Keratinocyte (primary cell): ENCODE measurements at regions not wholly inside any gene's neighbourhood (a gene's known extent, or its start where the extent isn't known, plus 50 kb on each side); places are given as distances from the start of the nearest gene placed in this dataset.
A peak's percentile ranks its signal among the peaks of the same experiment; 100 is the strongest.

Source experiments
- DNase-seq: peaks from one replicate; pipeline ENCODE4 v3.0.0-alpha.2; 2011; ENCODE audit warnings: low read depth, missing footprints, low spot score
- FAIRE-seq: peaks from 2 replicates; lab custom pipeline; 2011; peaks lifted over from hg19 to GRCh38; lab: Jason Lieb, UNC
- H2AFZ ChIP-seq: 2 replicates; pipeline ENCODE4 v1.6.0; 2012; ENCODE audit warnings: low read length, control low read depth, inconsistent platforms; ENCODE audit not compliant: control insufficient read depth
- H3K27ac ChIP-seq: 2 replicates; pipeline ENCODE4 v1.5.1; 2011; ENCODE audit warnings: low read length; ENCODE audit not compliant: control insufficient read depth, insufficient read depth
- H3K27me3 ChIP-seq: 3 replicates; pipeline ENCODE4 v1.6.0; 2011; ENCODE audit warnings: low read length; ENCODE audit not compliant: control insufficient read depth, insufficient read depth; ENCODE audit errors: extremely low read depth
- H3K36me3 ChIP-seq, 2 experiments: 2 replicates in 1 of 2; 3 replicates in 1 of 2; pipeline ENCODE4 v1.5.1; 2011; ENCODE audit warnings: low read length in 2 of 2, mild to moderate bottlenecking in 1 of 2; ENCODE audit not compliant: control insufficient read depth in 2 of 2, insufficient read depth in 2 of 2; ENCODE audit errors: extremely low read depth in 1 of 2
- H3K4me1 ChIP-seq: 3 replicates; pipeline ENCODE4 v1.5.1; 2011; ENCODE audit warnings: low read length; ENCODE audit not compliant: control insufficient read depth, insufficient read depth; ENCODE audit errors: extremely low read depth
- H3K4me2 ChIP-seq: 3 replicates; pipeline ENCODE4 v1.6.0; 2011; ENCODE audit warnings: low read depth, low read length; ENCODE audit not compliant: control insufficient read depth, insufficient read depth; ENCODE audit errors: extremely low read depth
- H3K4me3 ChIP-seq, 3 experiments: fragments of 200-600 bp in 1 of 3; sonication (generic) in 1 of 3; 2 replicates in 2 of 3; 3 replicates in 1 of 3; pipeline ENCODE4 v1.5.1; 2011 to 2016; ENCODE audit warnings: low read length in 3 of 3, mild to moderate bottlenecking in 3 of 3, control low read depth in 2 of 3, inconsistent platforms in 1 of 3, low read depth in 1 of 3, mixed read lengths in 1 of 3, mixed run types in 1 of 3, moderate library complexity in 1 of 3; ENCODE audit not compliant: control insufficient read depth in 2 of 3, insufficient read depth in 2 of 3; ENCODE audit errors: extremely low read depth in 1 of 3
- H3K79me2 ChIP-seq: 2 replicates; pipeline ENCODE4 v1.6.0; 2012; ENCODE audit warnings: low read length; ENCODE audit not compliant: control insufficient read depth, insufficient read depth
- H3K9ac ChIP-seq: 3 replicates; pipeline ENCODE4 v1.6.0; 2011; ENCODE audit warnings: low read length; ENCODE audit not compliant: control insufficient read depth, insufficient read depth; ENCODE audit errors: extremely low read depth
- H3K9me1 ChIP-seq: 3 replicates; pipeline ENCODE4 v1.6.0; 2011; ENCODE audit warnings: low read length; ENCODE audit not compliant: control insufficient read depth, insufficient read depth; ENCODE audit errors: extremely low read depth
- H3K9me3 ChIP-seq: 2 replicates; pipeline ENCODE4 v1.5.1; 2012; ENCODE audit warnings: low read depth, low read length; ENCODE audit not compliant: control insufficient read depth
- H4K20me1 ChIP-seq: 3 replicates; pipeline ENCODE4 v1.6.0; 2011; ENCODE audit warnings: low read length; ENCODE audit not compliant: control insufficient read depth, insufficient read depth; ENCODE audit errors: extremely low read depth
- CTCF ChIP-seq, 3 experiments: IDR thresholded peaks in 1 of 3; conservative IDR thresholded peaks in 1 of 3; optimal IDR thresholded peaks in 1 of 3; 2 replicates in 2 of 3; 3 replicates in 1 of 3; pipeline versions ENCODE3 to v1.5.1; 2011; ENCODE audit warnings: low read length in 3 of 3, mild to moderate bottlenecking in 3 of 3, moderate library complexity in 2 of 3, control low read depth in 1 of 3, inconsistent platforms in 1 of 3; ENCODE audit not compliant: insufficient read depth in 2 of 3; ENCODE audit errors: extremely low read depth in 1 of 3
- EZH2 ChIP-seq: IDR thresholded peaks from one replicate; pipeline ENCODE4 v1.6.1; 2012; ENCODE audit warnings: inconsistent platforms, mild to moderate bottlenecking, low read length, moderate library complexity
- dilution Hi-C: fragments of 300-500 bp; cut with MboI; formaldehyde crosslinking; loops from one replicate; pipeline ENCODE4 v1.7.0; 2020; ENCODE audit warnings: low sequenced_read_pairs; ENCODE audit not compliant: extremely low pct_ligation_motif_present

GRCh38 chr15:79543097-79543496 lies 111.0 kb downstream of the MINAR1 start:
- DNase-seq, result no peak
- Histone ChIP-seq H3K27ac (no peak overlapping the region), H3K79me2 (no peaks in the 10 kb centered on the region), H3K9ac (no peak overlapping the region), H2AFZ (no peak overlapping the region), H3K4me3 (no peak overlapping the region), H3K36me3 (no peaks in the 10 kb centered on the region), H3K4me2 (no peak overlapping the region), H3K4me1 (no peaks in the 10 kb centered on the region), H3K9me1 (no peaks in the 10 kb centered on the region), H4K20me1 (no peaks in the 10 kb centered on the region), H3K27me3 (no peaks in the 10 kb centered on the region), H3K9me3 (no peaks in the 10 kb centered on the region)
- TF ChIP-seq CTCF (optimal IDR thresholded peaks at IDR 0.05 in 1 of 3, IDR thresholded peaks at IDR 0.05 in 1 of 3, conservative IDR thresholded peaks at IDR 0.05 in 1 of 3; ENCODE audit: extremely low read depth in 1 of 3, insufficient read depth in 2 of 3, low read length in 3 of 3) (peak in 1 of 3 experiments; percentile 21), EZH2 (no peak)
- FAIRE-seq, result no peak
- dilution Hi-C loops, result no loop called here

DNA sequence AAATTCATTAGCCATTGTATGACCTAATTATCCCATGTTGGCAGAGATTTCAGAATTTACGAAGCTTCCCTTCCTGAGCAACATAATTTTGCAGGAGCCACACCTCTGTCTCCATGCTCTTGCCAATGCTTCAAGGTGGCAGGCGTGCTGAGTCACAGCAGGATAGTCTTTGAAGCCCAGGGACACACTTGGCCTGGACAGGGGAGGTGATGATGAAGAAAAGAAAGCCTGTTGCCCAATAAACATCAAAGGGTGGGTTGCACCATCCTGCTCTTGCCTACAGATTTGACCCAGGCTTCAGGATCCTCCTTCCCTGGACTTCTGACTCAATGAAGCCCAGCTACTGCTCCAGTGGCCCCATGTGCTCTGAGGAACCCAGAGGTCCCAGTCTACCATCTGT lies 117.1 kb downstream of the MINAR1 start:
- dilution Hi-C loops, result no loop called here
- Histone ChIP-seq H2AFZ (no peak overlapping the region), H3K27me3 (no peaks in the 10 kb centered on the region), H3K4me3 (no peak overlapping the region), H3K9me3 (no peaks in the 10 kb centered on the region), H3K9ac (no peak overlapping the region), H4K20me1 (no peaks in the 10 kb centered on the region), H3K4me1 (no peaks in the 10 kb centered on the region), H3K36me3 (no peaks in the 10 kb centered on the region), H3K4me2 (no peak overlapping the region), H3K9me1 (no peaks in the 10 kb centered on the region), H3K79me2 (no peaks in the 10 kb centered on the region), H3K27ac (no peak overlapping the region)
- FAIRE-seq (no peak), DNase-seq (no peak)
- TF ChIP-seq CTCF (optimal IDR thresholded peaks at IDR 0.05 in 1 of 3, IDR thresholded peaks at IDR 0.05 in 1 of 3, conservative IDR thresholded peaks at IDR 0.05 in 1 of 3; ENCODE audit: extremely low read depth in 1 of 3, insufficient read depth in 2 of 3, low read length in 3 of 3) (no peak), EZH2 (no peak)
